DOHH2 (cell line): ENCODE measurements at regions not wholly inside any gene's neighbourhood (a gene's known extent, or its start where the extent isn't known, plus 50 kb on each side); places are given as distances from the start of the nearest gene placed in this dataset.

ENCODE experiments used
- H3F3A ChIP-seq: fragments of 200-600 bp; sonication (generic), shearing (Covaris generic); 2 replicates; pipeline ENCODE4 v1.6.0; 2016; ENCODE audit warnings: antibody characterized with exemption, mild to moderate bottlenecking; ENCODE audit not compliant: control insufficient read depth, insufficient read depth
- H3K27ac ChIP-seq: fragments of 200-600 bp; sonication (generic); 2 replicates; pipeline ENCODE4 v1.5.1; 2014; ENCODE audit warnings: low read depth, mild to moderate bottlenecking, low read length, moderate library complexity
- H3K27me3 ChIP-seq: fragments of 200-600 bp; sonication (generic); 2 replicates; pipeline ENCODE4 v1.6.1; 2014; ENCODE audit warnings: mild to moderate bottlenecking, low read length, mixed read lengths; ENCODE audit not compliant: control insufficient read depth
- H3K36me3 ChIP-seq: fragments of 200-600 bp; sonication (generic); 2 replicates; pipeline ENCODE4 v1.6.1; 2014; ENCODE audit warnings: mild to moderate bottlenecking, low read length, moderate library complexity, mixed read lengths; ENCODE audit not compliant: control insufficient read depth
- H3K4me1 ChIP-seq: fragments of 200-600 bp; sonication (generic); 2 replicates; pipeline ENCODE4 v1.6.1; 2014; ENCODE audit warnings: mild to moderate bottlenecking, low read length, mixed read lengths; ENCODE audit not compliant: control insufficient read depth
- H3K4me2 ChIP-seq: fragments of 200-600 bp; sonication (generic); 2 replicates; pipeline ENCODE4 v1.6.0; 2014; ENCODE audit warnings: mild to moderate bottlenecking, low read length, moderate library complexity
- H3K4me3 ChIP-seq: fragments of 200-600 bp; sonication (generic); 2 replicates; pipeline ENCODE4 v1.5.1; 2014; ENCODE audit warnings: mild to moderate bottlenecking, low read length, mixed read lengths
- H3K79me2 ChIP-seq: fragments of 200-600 bp; sonication (generic); 2 replicates; pipeline ENCODE4 v1.6.1; 2014; ENCODE audit warnings: mild to moderate bottlenecking, low read length, mixed read lengths; ENCODE audit not compliant: control insufficient read depth
- H3K9me2 ChIP-seq: fragments of 200-600 bp; sonication (generic); replicated peaks from 2 replicates; pipeline ENCODE4 v1.6.1; 2014; ENCODE audit warnings: mild to moderate bottlenecking, low read length, mixed read lengths; ENCODE audit not compliant: control insufficient read depth
- H3K9me3 ChIP-seq: fragments of 200-600 bp; sonication (generic); 2 replicates; pipeline ENCODE4 v1.6.1; 2014; ENCODE audit warnings: antibody characterized with exemption, low read length, mixed read lengths; ENCODE audit not compliant: control insufficient read depth, insufficient read depth
- H4K20me1 ChIP-seq: fragments of 200-600 bp; sonication (generic); 2 replicates; pipeline ENCODE4 v1.6.0; 2014; ENCODE audit warnings: low read depth, mild to moderate bottlenecking, antibody characterized with exemption, low read length, moderate library complexity; ENCODE audit not compliant: control insufficient read depth, insufficient read depth
- EZH2phosphoT487 ChIP-seq: fragments of 200-600 bp; sonication (generic); IDR thresholded peaks from 2 replicates; pipeline ENCODE4 v1.6.1; 2017; ENCODE audit warnings: borderline replicate concordance, mild to moderate bottlenecking, antibody characterized with exemption, low read length, moderate library complexity, mixed read lengths
- TF ChIP-seq, protein P1 (sequence below): fragments of 200-600 bp; sonication (generic); IDR thresholded peaks from one replicate; pipeline ENCODE4 v1.5.1; 2014; ENCODE audit warnings: antibody characterized with exemption, mild to moderate bottlenecking, low read depth, low read length; ENCODE audit not compliant: poor library complexity, severe bottlenecking

DNA sequence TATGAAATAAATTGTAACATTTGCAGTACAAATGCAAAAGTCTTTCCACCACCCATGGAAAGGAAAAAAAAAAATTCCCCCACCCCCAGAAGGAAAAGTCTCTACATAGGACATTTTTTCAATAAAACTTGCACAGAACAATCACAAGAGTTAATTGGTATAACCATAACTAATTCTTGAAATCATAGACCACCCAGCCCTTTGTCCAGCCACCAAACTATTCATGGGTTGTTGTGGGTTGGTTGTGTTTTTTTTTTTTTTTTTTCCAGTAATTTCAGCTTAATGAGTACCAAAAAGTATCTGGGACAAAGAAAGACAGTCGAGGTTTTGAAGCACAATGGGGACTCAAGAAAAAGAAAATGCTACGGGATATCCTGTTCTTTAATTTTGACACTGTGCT lies 355.0 kb upstream of the ROBO2 start:
- Histone ChIP-seq H3K27me3 (no peaks in the 10 kb centered on the region), H3K9me2 (no peaks in the 10 kb centered on the region), H3K4me1 (no peaks in the 10 kb centered on the region), H3K36me3 (no peaks in the 10 kb centered on the region), H3K9me3 (no peaks in the 10 kb centered on the region), H3K4me2 (no peak overlapping the region), H3K79me2 (no peaks in the 10 kb centered on the region), H3F3A (no peaks in the 10 kb centered on the region), H3K27ac (no peak overlapping the region), H3K4me3 (no peak overlapping the region), H4K20me1 (no peaks in the 10 kb centered on the region)
- TF ChIP-seq, protein P1, sequence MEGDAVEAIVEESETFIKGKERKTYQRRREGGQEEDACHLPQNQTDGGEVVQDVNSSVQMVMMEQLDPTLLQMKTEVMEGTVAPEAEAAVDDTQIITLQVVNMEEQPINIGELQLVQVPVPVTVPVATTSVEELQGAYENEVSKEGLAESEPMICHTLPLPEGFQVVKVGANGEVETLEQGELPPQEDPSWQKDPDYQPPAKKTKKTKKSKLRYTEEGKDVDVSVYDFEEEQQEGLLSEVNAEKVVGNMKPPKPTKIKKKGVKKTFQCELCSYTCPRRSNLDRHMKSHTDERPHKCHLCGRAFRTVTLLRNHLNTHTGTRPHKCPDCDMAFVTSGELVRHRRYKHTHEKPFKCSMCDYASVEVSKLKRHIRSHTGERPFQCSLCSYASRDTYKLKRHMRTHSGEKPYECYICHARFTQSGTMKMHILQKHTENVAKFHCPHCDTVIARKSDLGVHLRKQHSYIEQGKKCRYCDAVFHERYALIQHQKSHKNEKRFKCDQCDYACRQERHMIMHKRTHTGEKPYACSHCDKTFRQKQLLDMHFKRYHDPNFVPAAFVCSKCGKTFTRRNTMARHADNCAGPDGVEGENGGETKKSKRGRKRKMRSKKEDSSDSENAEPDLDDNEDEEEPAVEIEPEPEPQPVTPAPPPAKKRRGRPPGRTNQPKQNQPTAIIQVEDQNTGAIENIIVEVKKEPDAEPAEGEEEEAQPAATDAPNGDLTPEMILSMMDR = no peak
- no peak for TF ChIP-seq EZH2phosphoT487

DNA sequence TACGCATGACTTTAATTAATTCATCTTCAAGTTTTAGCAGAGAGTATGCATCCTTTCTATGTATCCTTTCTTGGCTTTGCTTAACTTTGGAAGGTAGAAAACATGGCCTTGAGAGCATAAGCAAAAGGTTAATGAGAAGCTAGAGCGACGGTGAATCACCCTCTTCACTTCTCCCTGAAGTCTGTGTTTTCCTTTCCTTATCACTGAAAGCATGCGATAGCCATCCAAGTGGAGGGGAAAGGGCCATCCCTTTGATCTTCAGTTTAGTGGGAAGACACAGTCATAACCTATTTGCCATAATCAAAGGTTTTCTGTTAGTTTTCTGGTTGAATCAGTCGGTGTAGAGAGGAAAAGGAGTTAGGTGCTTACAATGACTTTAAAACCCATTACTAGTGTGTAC lies 354.0 kb upstream of the ROBO2 start:
- no peak for TF ChIP-seq EZH2phosphoT487
- TF ChIP-seq, protein P1 = no peak
- Histone ChIP-seq H3F3A (no peaks in the 10 kb centered on the region), H3K79me2 (no peaks in the 10 kb centered on the region), H3K27ac (no peak overlapping the region), H3K36me3 (no peaks in the 10 kb centered on the region), H3K9me2 (no peaks in the 10 kb centered on the region), H4K20me1 (no peaks in the 10 kb centered on the region), H3K9me3 (no peaks in the 10 kb centered on the region), H3K4me1 (no peaks in the 10 kb centered on the region), H3K27me3 (no peaks in the 10 kb centered on the region), H3K4me3 (no peak overlapping the region), H3K4me2 (no peak overlapping the region)

DNA sequence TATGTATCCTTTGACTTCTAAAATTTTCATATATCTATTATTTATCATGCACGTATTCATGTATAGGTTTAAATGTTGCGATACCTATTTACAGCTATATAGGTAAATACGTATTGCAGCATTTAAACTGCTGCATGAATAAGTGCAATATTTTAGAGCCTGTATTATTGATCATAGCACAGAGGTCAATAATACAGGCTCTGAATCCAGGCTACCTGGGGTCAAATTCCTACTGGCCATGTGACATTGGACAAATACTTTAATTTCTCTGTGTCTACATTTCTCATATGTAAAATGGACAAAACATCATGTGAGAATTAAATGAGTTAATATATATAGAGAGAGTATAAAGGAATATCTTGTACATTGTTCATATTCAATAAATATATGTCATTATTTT lies 352.9 kb upstream of the ROBO2 start:
- H3K36me3 ChIP-seq = no peaks in the 10 kb centered on the region
- H3K27ac ChIP-seq = no peak overlapping the region
- H3K9me3 ChIP-seq = no peaks in the 10 kb centered on the region
- no peaks in the 10 kb centered on the region for H4K20me1 ChIP-seq
- no peaks in the 10 kb centered on the region for H3K27me3 ChIP-seq
- H3K4me3 ChIP-seq = no peak overlapping the region
- H3K9me2 ChIP-seq = no peaks in the 10 kb centered on the region
- no peak overlapping the region for H3K4me2 ChIP-seq
- no peaks in the 10 kb centered on the region for H3F3A ChIP-seq
- TF ChIP-seq, protein P1 = no peak
- no peak for TF ChIP-seq EZH2phosphoT487
- H3K4me1 ChIP-seq = no peaks in the 10 kb centered on the region
- H3K79me2 ChIP-seq = no peaks in the 10 kb centered on the region

DNA sequence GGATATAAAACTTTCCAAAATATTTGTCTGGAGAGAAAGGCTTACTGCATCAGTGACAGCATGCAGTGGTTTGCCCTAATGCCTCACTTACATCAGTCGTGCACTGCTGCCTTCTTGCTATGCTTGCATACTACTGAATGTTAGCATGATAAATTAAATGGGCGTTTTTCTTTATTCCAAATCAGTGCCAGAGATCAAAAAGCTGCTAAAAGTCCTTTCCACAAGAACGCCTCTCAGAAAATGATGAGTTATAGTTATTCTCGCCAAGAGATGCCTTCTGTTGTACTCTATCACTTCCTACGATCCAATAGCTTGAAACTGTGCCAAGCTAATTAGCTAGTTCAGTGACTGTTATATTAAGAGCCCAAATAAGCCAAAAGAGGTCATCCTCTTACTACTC lies 345.8 kb upstream of the ROBO2 start:
- Histone ChIP-seq H4K20me1 (no peaks in the 10 kb centered on the region), H3K27me3 (no peaks in the 10 kb centered on the region), H3F3A (no peaks in the 10 kb centered on the region), H3K9me3 (no peaks in the 10 kb centered on the region), H3K79me2 (no peaks in the 10 kb centered on the region), H3K4me2 (no peak overlapping the region), H3K4me3 (no peak overlapping the region), H3K9me2 (no peaks in the 10 kb centered on the region), H3K36me3 (no peaks in the 10 kb centered on the region), H3K27ac (no peak overlapping the region), H3K4me1 (no peaks in the 10 kb centered on the region)
- TF ChIP-seq, protein P1 = no peak
- TF ChIP-seq EZH2phosphoT487 = no peak
